Keratinocyte (primary cell): ENCODE measurements at regions not wholly inside any gene's neighbourhood (a gene's known extent, or its start where the extent isn't known, plus 50 kb on each side); places are given as distances from the start of the nearest gene placed in this dataset.

Experiments used
- CTCF ChIP-seq, 3 experiments: IDR thresholded peaks in 1 of 3; conservative IDR thresholded peaks in 1 of 3; optimal IDR thresholded peaks in 1 of 3; 2 replicates in 2 of 3; 3 replicates in 1 of 3; pipeline versions ENCODE3 to v1.5.1; 2011; ENCODE audit warnings: low read length in 3 of 3, mild to moderate bottlenecking in 3 of 3, moderate library complexity in 2 of 3, control low read depth in 1 of 3, inconsistent platforms in 1 of 3; ENCODE audit not compliant: insufficient read depth in 2 of 3; ENCODE audit errors: extremely low read depth in 1 of 3
- EZH2 ChIP-seq: IDR thresholded peaks from one replicate; pipeline ENCODE4 v1.6.1; 2012; ENCODE audit warnings: inconsistent platforms, mild to moderate bottlenecking, low read length, moderate library complexity

GRCh38 chr3:154590675-154591384 lies 160.8 kb upstream of the GPR149 start:
- TF ChIP-seq CTCF (optimal IDR thresholded peaks at IDR 0.05 in 1 of 3, IDR thresholded peaks at IDR 0.05 in 1 of 3, conservative IDR thresholded peaks at IDR 0.05 in 1 of 3; ENCODE audit: extremely low read depth in 1 of 3, insufficient read depth in 2 of 3, low read length in 3 of 3) (no peak), EZH2 (no peak)
